Endothelial cell of umbilical vein (primary cell): ENCODE measurements at regions not wholly inside any gene's neighbourhood (a gene's known extent, or its start where the extent isn't known, plus 50 kb on each side); places are given as distances from the start of the nearest gene placed in this dataset.

ENCODE experiments used
- CTCF ChIP-seq, 2 donors: IDR thresholded peaks; 1 replicate in 1 of 2; 2 replicates in 1 of 2; pipeline ENCODE4 v1.5.1; 2011; ENCODE audit warnings: low read length in 2 of 2, mild to moderate bottlenecking in 2 of 2, moderate library complexity in 2 of 2, control low read depth in 1 of 2, inconsistent platforms in 1 of 2, low read depth in 1 of 2; ENCODE audit not compliant: insufficient read depth in 1 of 2; ENCODE audit errors: extremely low read depth in 1 of 2
- POLR2AphosphoS5 ChIP-seq: IDR thresholded peaks from 2 replicates; pipeline ENCODE4 v1.6.1; 2012; ENCODE audit warnings: low read depth, mild to moderate bottlenecking, control low read depth, low read length, moderate library complexity; ENCODE audit not compliant: insufficient read depth

GRCh38 chr18:2186967-2187366 lies 384.3 kb downstream of the METTL4 start:
- TF ChIP-seq CTCF (IDR thresholded peaks at IDR 0.05; ENCODE audit: extremely low read depth in 1 of 2, insufficient read depth in 1 of 2, low read depth in 1 of 2, low read length in 2 of 2) (no peak), POLR2AphosphoS5 (no peak)
